Activated T-cell treated with anti-CD3 and anti-CD28 coated beads, Interleukin-2, amount 50 U/mL, for 72 hours (primary cell): ENCODE measurements at regions not wholly inside any gene's neighbourhood (a gene's known extent, or its start where the extent isn't known, plus 50 kb on each side); places are given as distances from the start of the nearest gene placed in this dataset.

ENCODE experiments used
- ATAC-seq, 2 donors: fragments of 150-1000 bp; cut with Tn5 transposase; replicated peaks in 1 of 2; 2 replicates each; pipeline ENCODE4 v1.10.0; 2021; ENCODE audit warnings: moderate library complexity in 2 of 2, mild to moderate bottlenecking in 1 of 2
- DNase-seq, 2 donors: peaks; one replicate each; pipeline ENCODE4 v3.0.0; 2021 to 2022; ENCODE audit warnings: mixed read lengths in 1 of 2
- H3K27ac Mint-ChIP-seq: one replicate; pipeline ENCODE4 v1.8.0; 2022; ENCODE audit warnings: mild to moderate bottlenecking, moderate library complexity, mixed read lengths
- H3K27me3 Mint-ChIP-seq: one replicate; pipeline ENCODE4 v1.8.0; 2022; ENCODE audit warnings: low read depth, mixed read lengths
- H3K36me3 Mint-ChIP-seq, 2 donors: one replicate each; pipeline ENCODE4 v1.8.0; 2022; ENCODE audit warnings: mixed read lengths in 2 of 2, mild to moderate bottlenecking in 1 of 2; ENCODE audit not compliant: insufficient read depth in 2 of 2
- H3K4me1 Mint-ChIP-seq: one replicate; pipeline ENCODE4 v1.8.0; 2022; ENCODE audit warnings: low read depth, mixed read lengths
- H3K4me3 Mint-ChIP-seq, 2 donors: one replicate each; pipeline ENCODE4 v1.8.0; 2022; ENCODE audit warnings: mild to moderate bottlenecking in 2 of 2, mixed read lengths in 2 of 2, moderate library complexity in 2 of 2
- H3K9me3 Mint-ChIP-seq, 2 donors: one replicate each; pipeline ENCODE4 v1.8.0; 2022; ENCODE audit warnings: mixed read lengths in 2 of 2

DNA sequence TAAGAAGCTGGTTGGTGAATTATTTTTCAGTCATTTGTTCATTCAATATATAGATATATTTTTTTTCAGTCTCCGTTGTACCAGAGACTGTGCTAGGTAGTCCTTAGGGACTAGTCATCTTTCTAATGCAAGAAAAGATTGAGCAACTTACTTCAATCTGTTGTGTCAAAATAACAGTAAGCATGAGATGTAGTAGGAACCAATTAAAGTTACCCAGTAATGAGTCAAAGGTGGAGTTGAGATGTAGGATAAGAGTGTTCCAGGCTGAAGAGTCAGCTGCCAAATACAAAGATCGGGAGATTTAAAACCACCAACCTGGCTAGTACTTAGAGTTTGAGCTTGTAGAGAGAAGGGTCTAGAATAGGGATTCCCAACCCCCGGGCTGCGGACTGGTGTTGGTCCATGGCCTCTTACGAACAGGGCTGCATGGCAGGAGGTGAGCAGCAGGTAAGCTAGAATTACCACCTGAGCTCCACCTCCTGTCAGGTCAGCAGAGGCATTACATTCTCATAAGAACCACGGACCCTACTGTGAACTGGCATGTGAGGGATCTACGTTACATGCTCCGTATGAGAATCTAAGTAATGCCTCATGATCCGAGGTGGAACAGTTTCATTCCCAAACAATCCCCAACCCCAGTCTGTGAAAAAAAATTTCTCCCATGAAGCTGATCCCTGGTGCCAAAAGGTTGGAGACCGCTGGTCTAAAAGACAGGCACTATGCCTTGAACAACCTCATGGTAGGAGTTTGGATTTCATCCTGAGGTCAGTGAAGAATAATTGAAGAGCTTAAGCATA lies 1241.5 kb upstream of the WWC1 start:
- ATAC-seq (no peak), DNase-seq (no peak)
- Mint-ChIP-seq H3K4me3 (no peak overlapping the region), H3K4me1 (no peaks in the 10 kb centered on the region), H3K27ac (no peak overlapping the region), H3K27me3 (no peaks in the 10 kb centered on the region), H3K36me3 (no peaks in the 10 kb centered on the region), H3K9me3 (peaks cover 0 to 2% of the 10 kb centered on the region in 2 donors)

GRCh38 chr5:167050568-167051401 lies 1240.7 kb upstream of the WWC1 start:
- no peaks in the 10 kb centered on the region for H3K4me1 Mint-ChIP-seq

DNA sequence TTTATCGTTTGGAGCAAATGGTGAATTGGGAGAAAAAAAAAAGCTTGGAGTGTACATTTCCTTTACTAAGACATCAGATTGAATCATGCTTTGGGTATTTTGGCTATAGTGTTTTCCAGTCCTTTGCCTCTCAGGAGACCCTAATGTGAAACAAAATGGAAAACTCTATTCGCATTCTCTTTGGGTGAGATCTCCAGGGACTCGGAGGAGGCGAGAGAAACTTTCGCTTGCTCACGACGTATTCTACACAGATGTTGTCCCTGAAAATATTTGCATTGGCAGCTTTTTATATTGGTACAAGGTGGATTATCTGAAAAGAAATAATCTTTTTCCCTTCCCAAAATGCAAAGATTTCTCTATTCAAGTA lies 1240.1 kb upstream of the WWC1 start:
- DNase-seq (no peak), ATAC-seq (no peak)
- Mint-ChIP-seq H3K36me3 (no peaks in the 10 kb centered on the region), H3K27ac (no peak overlapping the region), H3K9me3 (peaks cover 0 to 3% of the 10 kb centered on the region in 2 donors), H3K27me3 (no peaks in the 10 kb centered on the region), H3K4me1 (no peaks in the 10 kb centered on the region), H3K4me3 (no peak overlapping the region)

More at GRCh38 chr5:167050568-167051401, 1240.7 kb upstream of the WWC1 start:
- Mint-ChIP-seq H3K9me3 (peaks cover 2 to 3% of the 10 kb centered on the region in 2 donors), H3K36me3 (no peaks in the 10 kb centered on the region), H3K27me3 (no peaks in the 10 kb centered on the region), H3K27ac (no peak overlapping the region), H3K4me3 (no peak overlapping the region)
- ATAC-seq = no peak
- no peak for DNase-seq

DNA sequence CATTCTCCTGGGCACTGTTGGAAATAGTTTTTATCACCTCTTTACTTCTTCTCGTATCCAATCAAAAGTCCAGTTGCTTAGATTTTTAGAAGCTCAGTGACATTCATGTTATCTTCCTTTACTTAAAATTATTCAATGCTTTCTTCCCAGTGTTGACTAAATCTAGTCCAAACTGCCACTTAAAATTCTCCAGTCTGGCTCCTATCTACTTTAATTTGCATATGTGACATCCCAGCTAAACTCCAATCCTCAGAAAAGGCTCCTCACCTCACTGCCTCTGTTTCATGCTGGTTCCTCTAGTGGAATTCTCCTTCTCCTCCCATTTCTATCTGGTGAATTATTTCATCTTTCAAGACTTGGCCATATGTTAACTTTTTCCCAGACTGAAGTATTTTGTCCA lies 1238.7 kb upstream of the WWC1 start:
- Mint-ChIP-seq H3K27ac (no peak overlapping the region), H3K36me3 (no peaks in the 10 kb centered on the region), H3K4me1 (no peaks in the 10 kb centered on the region), H3K27me3 (no peaks in the 10 kb centered on the region), H3K4me3 (no peak overlapping the region), H3K9me3 (peaks cover 2 to 6% of the 10 kb centered on the region in 2 donors)
- ATAC-seq (no peak), DNase-seq (no peak)

GRCh38 chr5:167057665-167058064 lies 1233.8 kb upstream of the WWC1 start:
- peaks cover 4 to 7% of the 10 kb centered on the region in 2 donors for H3K9me3 Mint-ChIP-seq
- DNase-seq (no peak), ATAC-seq (no peak)
- no peaks in the 10 kb centered on the region for H3K4me1 Mint-ChIP-seq
- H3K27ac Mint-ChIP-seq = no peak overlapping the region
- H3K27me3 Mint-ChIP-seq = no peaks in the 10 kb centered on the region
- no peaks in the 10 kb centered on the region for H3K36me3 Mint-ChIP-seq
- H3K4me3 Mint-ChIP-seq = no peak overlapping the region

GRCh38 chr5:167061695-167062094 lies 1229.8 kb upstream of the WWC1 start:
- no peaks in the 10 kb centered on the region for H3K36me3 Mint-ChIP-seq
- no peak overlapping the region for H3K4me3 Mint-ChIP-seq
- DNase-seq = no peak
- peaks cover 3 to 4% of the 10 kb centered on the region in 2 donors for H3K9me3 Mint-ChIP-seq
- no peak for ATAC-seq
- H3K27me3 Mint-ChIP-seq = no peaks in the 10 kb centered on the region
- H3K4me1 Mint-ChIP-seq = no peaks in the 10 kb centered on the region
- no peak overlapping the region for H3K27ac Mint-ChIP-seq

- Mint-ChIP-seq H3K4me3 (no peak overlapping the region), H3K27ac (no peak overlapping the region), H3K4me1 (no peaks in the 10 kb centered on the region), H3K9me3 (peaks cover 0 to 2% of the 10 kb centered on the region in 2 donors), H3K27me3 (no peaks in the 10 kb centered on the region), H3K36me3 (no peaks in the 10 kb centered on the region)
- ATAC-seq = no peak
- no peak for DNase-seq
Observed at GRCh38 chr5:167063116-167063515, 1228.3 kb upstream of the WWC1 start.

DNA sequence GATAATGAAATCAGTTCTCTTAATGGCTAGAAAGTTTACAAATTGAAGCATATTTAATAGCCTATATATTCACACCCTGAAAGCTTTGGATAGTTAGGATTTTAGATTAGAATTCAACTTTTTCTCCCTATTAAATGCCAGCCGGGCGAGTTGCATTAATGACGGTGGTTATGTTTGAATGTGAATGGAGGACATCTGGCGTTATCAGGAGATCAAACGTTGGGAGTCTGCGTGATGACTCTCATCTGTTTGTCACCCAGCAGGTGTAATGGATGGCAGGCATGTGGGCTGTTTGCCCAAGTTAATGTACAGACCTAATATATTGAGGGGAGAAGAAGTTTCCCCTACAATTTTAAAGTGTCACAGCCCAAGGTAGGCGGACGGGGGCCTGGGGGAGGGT lies 1227.7 kb upstream of the WWC1 start:
- H3K27ac Mint-ChIP-seq = no peak overlapping the region
- no peaks in the 10 kb centered on the region for H3K27me3 Mint-ChIP-seq
- peaks cover 0 to 2% of the 10 kb centered on the region in 2 donors for H3K9me3 Mint-ChIP-seq
- ATAC-seq = no peak
- H3K4me1 Mint-ChIP-seq = no peaks in the 10 kb centered on the region
- no peak for DNase-seq
- no peak overlapping the region for H3K4me3 Mint-ChIP-seq
- H3K36me3 Mint-ChIP-seq = no peaks in the 10 kb centered on the region

GRCh38 chr5:167064198-167064776 lies 1227.2 kb upstream of the WWC1 start:
- Mint-ChIP-seq H3K27me3 (no peaks in the 10 kb centered on the region), H3K36me3 (no peaks in the 10 kb centered on the region), H3K27ac (no peak overlapping the region), H3K4me3 (no peak overlapping the region), H3K4me1 (no peaks in the 10 kb centered on the region), H3K9me3 (peaks cover 0 to 2% of the 10 kb centered on the region in 2 donors)
- DNase-seq (no peak), ATAC-seq (no peak)

- Mint-ChIP-seq H3K4me1 (no peaks in the 10 kb centered on the region), H3K9me3 (peaks cover 0 to 2% of the 10 kb centered on the region in 2 donors), H3K4me3 (no peak overlapping the region), H3K36me3 (no peaks in the 10 kb centered on the region), H3K27ac (no peak overlapping the region), H3K27me3 (no peaks in the 10 kb centered on the region)
- no peak for DNase-seq
- ATAC-seq = no peak
Observed at GRCh38 chr5:167065794-167066193, 1225.7 kb upstream of the WWC1 start.

GRCh38 chr5:167071981-167072610 lies 1219.3 kb upstream of the WWC1 start:
- H3K36me3 Mint-ChIP-seq = no peaks in the 10 kb centered on the region
- H3K4me3 Mint-ChIP-seq = no peak overlapping the region
- no peak for ATAC-seq
- no peaks in the 10 kb centered on the region for H3K4me1 Mint-ChIP-seq
- no peak for DNase-seq
- H3K27me3 Mint-ChIP-seq = no peaks in the 10 kb centered on the region
- H3K9me3 Mint-ChIP-seq = peaks cover 3 to 8% of the 10 kb centered on the region in 2 donors
- H3K27ac Mint-ChIP-seq = no peak overlapping the region

GRCh38 chr5:167081561-167081960 lies 1209.9 kb upstream of the WWC1 start:
- no peak for DNase-seq
- ATAC-seq = no peak
- Mint-ChIP-seq H3K36me3 (no peaks in the 10 kb centered on the region), H3K27me3 (no peaks in the 10 kb centered on the region), H3K27ac (no peak overlapping the region), H3K4me3 (no peak overlapping the region), H3K4me1 (no peaks in the 10 kb centered on the region), H3K9me3 (no peaks in the 10 kb centered on the region)

- peaks cover 4% of the 10 kb centered on the region in 2 donors for H3K9me3 Mint-ChIP-seq
- no peaks in the 10 kb centered on the region for H3K27me3 Mint-ChIP-seq
- no peaks in the 10 kb centered on the region for H3K4me1 Mint-ChIP-seq
- ATAC-seq = no peak
- H3K4me3 Mint-ChIP-seq = no peak overlapping the region
- H3K36me3 Mint-ChIP-seq = peaks cover 0 to 3% of the 10 kb centered on the region in 2 donors
- H3K27ac Mint-ChIP-seq = no peak overlapping the region
- DNase-seq = no peak
Observed at GRCh38 chr5:167096816-167097215, 1194.6 kb upstream of the WWC1 start.
